H1 (cell line): ENCODE measurements at regions not wholly inside any gene's neighbourhood (a gene's known extent, or its start where the extent isn't known, plus 50 kb on each side); places are given as distances from the start of the nearest gene placed in this dataset.

Experiments used
- CBX8 ChIP-seq: fragments of 300-800, 300-1000 bp; sonication (generic); IDR thresholded peaks from 2 replicates; pipeline ENCODE4 v1.7.1; 2016; ENCODE audit warnings: low read depth, low read length, borderline replicate concordance
- CEBPB ChIP-seq: IDR thresholded peaks from 2 replicates; pipeline ENCODE4 v1.6.1; 2012; ENCODE audit warnings: low read depth, low read length
- MAFK ChIP-seq: IDR thresholded peaks from 2 replicates; pipeline ENCODE4 v1.6.1; 2012; ENCODE audit warnings: low read depth, mild to moderate bottlenecking, improper control_type of control experiment, low read length
- POLR2A ChIP-seq, 2 experiments: IDR thresholded peaks; 1 replicate in 1 of 2; 2 replicates in 1 of 2; pipeline ENCODE4 v1.6.1; 2011; ENCODE audit warnings: low read depth in 2 of 2, low read length in 2 of 2, mild to moderate bottlenecking in 2 of 2; ENCODE audit errors: control extremely low read depth in 1 of 2
- RAD21 ChIP-seq, 2 experiments: IDR thresholded peaks in 1 of 2; conservative IDR thresholded peaks in 1 of 2; 2 replicates each; pipeline ENCODE4 v1.6.1; 2011; ENCODE audit warnings: low read depth in 2 of 2, low read length in 2 of 2, improper control_type of control experiment in 1 of 2, inconsistent platforms in 1 of 2, mild to moderate bottlenecking in 1 of 2, moderate library complexity in 1 of 2
- TF ChIP-seq, protein P1 (sequence below), 3 experiments: IDR thresholded peaks; 1 replicate in 2 of 3; 2 replicates in 1 of 3; pipeline versions ENCODE4 v1.5.1 to v1.6.1; 2011; ENCODE audit warnings: low read length in 3 of 3, mild to moderate bottlenecking in 3 of 3, inconsistent platforms in 2 of 3, low read depth in 1 of 3, moderate library complexity in 1 of 3; ENCODE audit not compliant: insufficient read depth in 1 of 3; ENCODE audit errors: control extremely low read depth in 1 of 3

DNA sequence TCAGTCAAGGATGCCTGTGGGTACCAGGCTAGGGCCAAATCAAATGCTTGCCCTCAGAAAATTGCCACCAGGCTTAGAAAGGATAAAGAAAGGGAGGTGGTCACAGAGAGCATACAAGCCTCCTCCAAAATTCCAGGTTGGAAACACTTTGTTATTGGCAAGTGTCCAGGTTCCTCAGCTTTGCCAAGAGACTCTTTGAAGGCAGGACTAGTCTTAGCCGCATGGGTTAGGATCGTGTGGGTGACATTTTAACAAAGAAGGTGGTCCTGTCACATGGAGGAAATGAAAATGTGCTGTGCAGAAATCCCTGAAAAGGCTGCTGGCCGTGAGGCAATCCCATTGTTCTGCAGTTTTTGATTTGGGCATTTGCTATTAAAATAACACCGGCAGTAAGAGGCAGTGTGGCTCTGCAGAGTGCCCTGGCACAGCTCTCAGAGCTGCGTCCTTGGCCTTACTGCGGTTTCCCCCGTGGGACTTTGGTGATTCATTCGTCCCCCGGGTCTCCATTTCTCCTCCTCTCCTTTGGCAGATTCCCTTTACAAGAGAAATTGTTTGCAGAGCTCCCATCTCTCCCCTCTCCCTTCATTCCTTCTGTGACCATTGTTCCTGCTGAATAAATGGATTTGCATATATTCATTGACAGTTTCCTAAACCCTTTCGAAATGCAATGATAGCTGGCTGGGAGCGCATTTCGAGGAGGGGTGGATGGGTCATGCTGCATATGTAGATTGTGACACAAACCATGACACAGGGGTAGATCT is 187.3 kb downstream of the VAPA start:
- TF ChIP-seq MAFK (no peak), CEBPB (no peak), CBX8 (no peak), POLR2A (IDR thresholded peaks at IDR 0.05; ENCODE audit: control extremely low read depth in 1 of 2, low read depth in 2 of 2, low read length in 2 of 2) (no peak), RAD21 (IDR thresholded peaks at IDR 0.05 in 1 of 2, conservative IDR thresholded peaks at IDR 0.05 in 1 of 2; ENCODE audit: low read depth in 2 of 2, low read length in 2 of 2) (no peak)
- TF ChIP-seq, protein P1, sequence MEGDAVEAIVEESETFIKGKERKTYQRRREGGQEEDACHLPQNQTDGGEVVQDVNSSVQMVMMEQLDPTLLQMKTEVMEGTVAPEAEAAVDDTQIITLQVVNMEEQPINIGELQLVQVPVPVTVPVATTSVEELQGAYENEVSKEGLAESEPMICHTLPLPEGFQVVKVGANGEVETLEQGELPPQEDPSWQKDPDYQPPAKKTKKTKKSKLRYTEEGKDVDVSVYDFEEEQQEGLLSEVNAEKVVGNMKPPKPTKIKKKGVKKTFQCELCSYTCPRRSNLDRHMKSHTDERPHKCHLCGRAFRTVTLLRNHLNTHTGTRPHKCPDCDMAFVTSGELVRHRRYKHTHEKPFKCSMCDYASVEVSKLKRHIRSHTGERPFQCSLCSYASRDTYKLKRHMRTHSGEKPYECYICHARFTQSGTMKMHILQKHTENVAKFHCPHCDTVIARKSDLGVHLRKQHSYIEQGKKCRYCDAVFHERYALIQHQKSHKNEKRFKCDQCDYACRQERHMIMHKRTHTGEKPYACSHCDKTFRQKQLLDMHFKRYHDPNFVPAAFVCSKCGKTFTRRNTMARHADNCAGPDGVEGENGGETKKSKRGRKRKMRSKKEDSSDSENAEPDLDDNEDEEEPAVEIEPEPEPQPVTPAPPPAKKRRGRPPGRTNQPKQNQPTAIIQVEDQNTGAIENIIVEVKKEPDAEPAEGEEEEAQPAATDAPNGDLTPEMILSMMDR (IDR thresholded peaks at IDR 0.05; ENCODE audit: control extremely low read depth in 1 of 3, insufficient read depth in 1 of 3, low read depth in 1 of 3, low read length in 3 of 3), result no peak
